CD4-positive, alpha-beta T cell treated with Interferon alpha-2 for 1 hour (primary cell): ENCODE measurements at regions not wholly inside any gene's neighbourhood (a gene's known extent, or its start where the extent isn't known, plus 50 kb on each side); places are given as distances from the start of the nearest gene placed in this dataset.

Experiments
- DNase-seq, 2 donors: peaks; one replicate each; pipeline ENCODE4 v3.0.0-alpha.2; 2020 to 2022

- no peak for DNase-seq
These were observed 284.6 kb upstream of the ZFP64 start for GRCh38 chr20:52476074-52476750.

- no peak for DNase-seq
These were observed 281.6 kb upstream of the ZFP64 start for GRCh38 chr20:52473186-52473585.

GRCh38 chr20:52470561-52470960 is 279.0 kb upstream of the ZFP64 start:
- DNase-seq, result no peak

GRCh38 chr20:52469128-52469527 is 277.5 kb upstream of the ZFP64 start:
- no peak for DNase-seq

GRCh38 chr20:52465991-52466390 is 274.4 kb upstream of the ZFP64 start:
- no peak for DNase-seq

- no peak for DNase-seq
These were observed 270.0 kb upstream of the ZFP64 start for GRCh38 chr20:52461582-52461981.

- no peak for DNase-seq
These were observed 267.6 kb upstream of the ZFP64 start for GRCh38 chr20:52459150-52459549.

- DNase-seq, result no peak
These were observed 266.2 kb upstream of the ZFP64 start for GRCh38 chr20:52457826-52458225.

GRCh38 chr20:52454660-52455059 is 263.1 kb upstream of the ZFP64 start:
- no peak for DNase-seq

GRCh38 chr20:52448513-52449232 is 257.1 kb upstream of the ZFP64 start:
- no peak for DNase-seq

- DNase-seq, result no peak
These were observed 255.6 kb upstream of the ZFP64 start for GRCh38 chr20:52447225-52447551.

GRCh38 chr20:52446421-52447224 is 255.0 kb upstream of the ZFP64 start:
- no peak for DNase-seq

GRCh38 chr20:52444455-52444854 is 252.9 kb upstream of the ZFP64 start:
- DNase-seq, result no peak

GRCh38 chr20:52443874-52444273 is 252.3 kb upstream of the ZFP64 start:
- no peak for DNase-seq

GRCh38 chr20:52441710-52442109 is 250.1 kb upstream of the ZFP64 start:
- no peak for DNase-seq

- no peak for DNase-seq
These were observed 247.8 kb upstream of the ZFP64 start for GRCh38 chr20:52439375-52439774.

GRCh38 chr20:52438326-52438963 is 246.9 kb upstream of the ZFP64 start:
- DNase-seq, result peak in 1 of 2 donors; percentile 45

GRCh38 chr20:52434453-52434852 is 242.9 kb upstream of the ZFP64 start:
- DNase-seq, result no peak

- no peak for DNase-seq
These were observed 242.5 kb upstream of the ZFP64 start for GRCh38 chr20:52434041-52434425.

GRCh38 chr20:52433326-52434040 is 241.9 kb upstream of the ZFP64 start:
- DNase-seq, result no peak

- no peak for DNase-seq
These were observed 241.2 kb upstream of the ZFP64 start for GRCh38 chr20:52432740-52433139.

- DNase-seq, result no peak
These were observed 237.4 kb upstream of the ZFP64 start for GRCh38 chr20:52429029-52429428.

GRCh38 chr20:52427960-52428359 is 236.4 kb upstream of the ZFP64 start:
- DNase-seq, result no peak
